Astrocyte (in vitro differentiated cells and primary cell): ENCODE measurements at regions not wholly inside any gene's neighbourhood (a gene's known extent, or its start where the extent isn't known, plus 50 kb on each side); places are given as distances from the start of the nearest gene placed in this dataset.

ENCODE experiments used
- DNase-seq: peaks from one replicate; pipeline ENCODE4 v3.0.0-alpha.2; 2010; ENCODE audit warnings: low read depth
- FAIRE-seq: peaks from 2 replicates; lab custom pipeline; 2011; peaks lifted over from hg19 to GRCh38; lab: Jason Lieb, UNC
- H2AFZ ChIP-seq: 2 replicates; pipeline ENCODE4 v1.6.0; 2012; ENCODE audit warnings: low read depth, low read length, inconsistent platforms
- H3K27ac ChIP-seq: 2 replicates; pipeline ENCODE4 v1.5.1; 2011; ENCODE audit warnings: low read depth, low read length, inconsistent platforms
- H3K27me3 ChIP-seq: 2 replicates; pipeline ENCODE4 v1.6.0; 2011; ENCODE audit warnings: low read length, inconsistent platforms; ENCODE audit not compliant: insufficient read depth
- H3K36me3 ChIP-seq: 2 replicates; pipeline ENCODE4 v1.5.1; 2011; ENCODE audit warnings: low read length, inconsistent platforms; ENCODE audit not compliant: insufficient read depth
- H3K4me1 ChIP-seq: 2 replicates; pipeline ENCODE4 v1.5.1; 2011; ENCODE audit warnings: low read length, inconsistent platforms; ENCODE audit not compliant: insufficient read depth
- H3K4me2 ChIP-seq: 2 replicates; pipeline ENCODE4 v1.6.0; 2012; ENCODE audit warnings: low read length, inconsistent platforms
- H3K4me3 ChIP-seq: 2 replicates; pipeline ENCODE4 v1.5.1; 2011; ENCODE audit warnings: low read depth, mild to moderate bottlenecking, low read length, inconsistent platforms; ENCODE audit not compliant: insufficient read depth
- H3K79me2 ChIP-seq: 2 replicates; pipeline ENCODE4 v1.6.0; 2012; ENCODE audit warnings: mild to moderate bottlenecking, low read length, inconsistent platforms; ENCODE audit not compliant: insufficient read depth
- H3K9ac ChIP-seq: 2 replicates; pipeline ENCODE4 v1.6.0; 2012; ENCODE audit warnings: mild to moderate bottlenecking, low read length, inconsistent platforms
- H3K9me3 ChIP-seq: 2 replicates; pipeline ENCODE4 v1.5.1; 2012; ENCODE audit warnings: low read depth, mild to moderate bottlenecking, low read length, inconsistent platforms; ENCODE audit not compliant: insufficient read depth
- H4K20me1 ChIP-seq: 2 replicates; pipeline ENCODE4 v1.6.0; 2012; ENCODE audit warnings: low read length, inconsistent platforms; ENCODE audit not compliant: insufficient read depth
- H3K27ac Mint-ChIP-seq: one replicate; pipeline ENCODE4 v1.8.0; 2021; ENCODE audit warnings: mild to moderate bottlenecking, mixed read lengths; ENCODE audit not compliant: unreplicated experiment
- H3K27me3 Mint-ChIP-seq: one replicate; pipeline ENCODE4 v1.8.0; 2021; ENCODE audit warnings: low read depth, mixed read lengths; ENCODE audit not compliant: unreplicated experiment
- H3K36me3 Mint-ChIP-seq: one replicate; pipeline ENCODE4 v1.8.0; 2021; ENCODE audit warnings: low read depth, mixed read lengths; ENCODE audit not compliant: unreplicated experiment
- H3K4me1 Mint-ChIP-seq: one replicate; pipeline ENCODE4 v1.8.0; 2021; ENCODE audit warnings: low read depth, mixed read lengths; ENCODE audit not compliant: unreplicated experiment
- H3K4me3 Mint-ChIP-seq: one replicate; pipeline ENCODE4 v1.8.0; 2021; ENCODE audit warnings: mild to moderate bottlenecking, moderate library complexity, mixed read lengths; ENCODE audit not compliant: unreplicated experiment
- H3K9me3 Mint-ChIP-seq: one replicate; pipeline ENCODE4 v1.8.0; 2021; ENCODE audit warnings: mild to moderate bottlenecking, mixed read lengths; ENCODE audit not compliant: unreplicated experiment
- CTCF ChIP-seq: IDR thresholded peaks from 2 replicates; pipeline ENCODE4 v1.5.1; 2011; ENCODE audit warnings: low read depth, mild to moderate bottlenecking, inconsistent platforms, low read length, moderate library complexity; ENCODE audit not compliant: insufficient read depth
- EZH2 ChIP-seq: IDR thresholded peaks from 2 replicates; pipeline ENCODE4 v1.6.1; 2012; ENCODE audit warnings: mild to moderate bottlenecking, low read length, inconsistent platforms; ENCODE audit not compliant: insufficient read depth

- H3K27me3 Mint-ChIP-seq = no peaks in the 10 kb centered on the region
- DNase-seq (peak; percentile 2), FAIRE-seq (peak; percentile 23)
- Histone ChIP-seq H3K79me2 (no peaks in the 10 kb centered on the region), H2AFZ (no peak overlapping the region), H3K36me3 (no peaks in the 10 kb centered on the region), H3K4me1 (no peaks in the 10 kb centered on the region), H4K20me1 (no peaks in the 10 kb centered on the region), H3K9ac (no peak overlapping the region), H3K27ac (no peak overlapping the region), H3K4me2 (no peak overlapping the region), H3K9me3 (no peaks in the 10 kb centered on the region), H3K4me3 (no peak overlapping the region), H3K27me3 (no peaks in the 10 kb centered on the region)
- peaks cover 7% of the 10 kb centered on the region for H3K9me3 Mint-ChIP-seq
- no peak for TF ChIP-seq CTCF
- TF ChIP-seq EZH2 = no peak
- peaks cover 12% of the 10 kb centered on the region for H3K4me1 Mint-ChIP-seq
- peak overlapping the region; percentile 79 for H3K27ac Mint-ChIP-seq
- H3K36me3 Mint-ChIP-seq = no peaks in the 10 kb centered on the region
- no peak overlapping the region for H3K4me3 Mint-ChIP-seq
Measured at GRCh38 chr3:76497636-76498035, 542.3 kb upstream of the ROBO2 start.

GRCh38 chr3:76500746-76501275 lies 539.1 kb upstream of the ROBO2 start:
- Histone ChIP-seq H3K79me2 (no peaks in the 10 kb centered on the region), H3K9ac (no peak overlapping the region), H3K27ac (no peak overlapping the region), H3K27me3 (no peaks in the 10 kb centered on the region), H3K9me3 (no peaks in the 10 kb centered on the region), H2AFZ (no peak overlapping the region), H3K4me2 (no peak overlapping the region), H3K36me3 (no peaks in the 10 kb centered on the region), H4K20me1 (no peaks in the 10 kb centered on the region), H3K4me1 (no peaks in the 10 kb centered on the region), H3K4me3 (no peak overlapping the region)
- TF ChIP-seq EZH2 (no peak), CTCF (no peak)
- FAIRE-seq (peak; percentile 29), DNase-seq (peak; percentile 4)
- H3K36me3 Mint-ChIP-seq = no peaks in the 10 kb centered on the region
- peak overlapping the region; percentile 50 for H3K27ac Mint-ChIP-seq
- H3K27me3 Mint-ChIP-seq = no peaks in the 10 kb centered on the region
- peaks cover 7% of the 10 kb centered on the region for H3K9me3 Mint-ChIP-seq
- H3K4me3 Mint-ChIP-seq = no peak overlapping the region
- peaks cover 19% of the 10 kb centered on the region for H3K4me1 Mint-ChIP-seq

GRCh38 chr3:76501315-76501714 lies 538.6 kb upstream of the ROBO2 start:
- Histone ChIP-seq H3K9me3 (no peaks in the 10 kb centered on the region), H4K20me1 (no peaks in the 10 kb centered on the region), H3K4me2 (no peak overlapping the region), H3K79me2 (no peaks in the 10 kb centered on the region), H3K9ac (no peak overlapping the region), H2AFZ (no peak overlapping the region), H3K27ac (no peak overlapping the region), H3K4me3 (no peak overlapping the region), H3K27me3 (no peaks in the 10 kb centered on the region), H3K36me3 (no peaks in the 10 kb centered on the region), H3K4me1 (no peaks in the 10 kb centered on the region)
- TF ChIP-seq CTCF (no peak), EZH2 (no peak)
- Mint-ChIP-seq H3K9me3 (peaks cover 7% of the 10 kb centered on the region), H3K27me3 (no peaks in the 10 kb centered on the region), H3K36me3 (no peaks in the 10 kb centered on the region), H3K4me3 (no peak overlapping the region), H3K27ac (peak overlapping the region; percentile 50), H3K4me1 (peaks cover 19% of the 10 kb centered on the region)
- DNase-seq = no peak
- no peak for FAIRE-seq
